ENCODE measurements at regions not wholly inside any gene's neighbourhood (a gene's known extent, or its start where the extent isn't known, plus 50 kb on each side); places are given as distances from the start of the nearest gene placed in this dataset.

DNA sequence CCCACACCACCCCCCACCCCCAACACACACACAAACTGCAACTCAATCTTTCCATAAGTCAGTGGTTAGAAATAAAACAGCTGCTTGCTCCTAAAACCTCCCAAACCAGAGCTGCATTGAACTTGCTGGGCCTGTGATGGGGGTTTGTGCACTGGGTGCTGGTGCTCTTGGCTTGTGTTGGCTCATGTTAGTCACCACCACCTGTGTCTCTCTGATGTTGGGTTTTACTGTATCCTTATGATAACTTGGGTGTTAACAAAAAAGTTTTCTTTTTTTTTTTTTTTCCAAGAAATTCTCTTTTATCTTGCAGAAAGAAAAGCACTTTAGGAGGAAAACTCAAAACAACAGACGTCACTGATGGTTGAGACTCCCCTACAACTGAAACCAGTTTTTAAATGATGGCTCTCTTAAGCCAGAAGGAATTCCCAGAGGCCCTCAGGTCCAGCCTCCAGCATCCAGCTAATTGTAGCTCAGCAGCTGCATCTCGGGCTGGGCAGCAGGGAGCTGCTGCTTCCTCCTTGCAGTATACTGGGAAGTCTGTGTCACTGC, 79.9 kb upstream of the DRD2 start:
- no peak for TF ChIP-seq CTCF (IDR thresholded peaks at IDR 0.05)
- no peak for TF ChIP-seq POLR2A (IDR thresholded peaks at IDR 0.05)

All from heart left ventricle (tissue), 13 donors.